ENCODE measurements at regions not wholly inside any gene's neighbourhood (a gene's known extent, or its start where the extent isn't known, plus 50 kb on each side); places are given as distances from the start of the nearest gene placed in this dataset.
"Not testable (repeated sequence)": the region's sequence is repeated elsewhere in the genome, so short reads cannot be mapped to it uniquely, and the experiment has no call there.

DNA sequence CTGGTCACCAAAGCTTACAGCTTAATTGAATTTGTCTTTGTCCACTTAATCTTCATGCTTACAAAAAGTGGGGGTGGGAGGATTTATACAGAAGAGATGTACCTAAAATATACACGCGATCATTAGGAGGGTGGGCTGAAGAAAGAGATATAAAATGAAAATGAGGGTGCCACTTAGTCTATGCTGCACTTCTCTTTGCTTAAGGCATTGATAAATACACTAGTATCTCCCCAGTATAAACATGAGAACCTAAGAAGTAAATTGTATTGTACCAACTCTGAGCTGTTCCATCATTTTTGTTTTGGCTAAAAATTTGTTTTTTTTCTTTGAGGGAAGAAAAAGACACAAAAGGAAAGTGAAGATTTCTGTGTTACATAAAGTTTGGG is 170.8 kb upstream of the ZNF217 start:
- DNase-seq, result no peak

- DNase-seq, result no peak
Measured at GRCh38 chr20:53763707-53764414, 170.2 kb upstream of the ZNF217 start.

DNA sequence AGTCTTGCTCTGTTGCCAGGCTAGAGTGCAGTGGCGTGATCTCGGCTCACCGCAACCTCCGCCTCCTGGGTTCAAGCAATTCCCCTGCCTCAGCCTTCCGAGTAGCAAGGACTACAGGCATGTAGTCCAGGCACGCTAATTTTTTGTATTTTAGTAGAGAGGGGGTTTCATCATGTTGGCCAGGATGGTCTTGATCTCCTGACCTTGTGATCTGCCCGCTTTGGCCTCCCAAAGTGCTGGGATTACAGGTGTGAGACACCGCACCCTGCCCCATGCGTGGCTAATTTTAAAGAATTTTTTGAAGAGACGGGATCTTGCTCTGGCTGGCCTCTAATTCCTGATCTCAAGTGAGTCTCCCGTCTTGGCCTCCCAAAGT is 168.8 kb upstream of the ZNF217 start:
- not testable (repeated sequence) for DNase-seq

DNA sequence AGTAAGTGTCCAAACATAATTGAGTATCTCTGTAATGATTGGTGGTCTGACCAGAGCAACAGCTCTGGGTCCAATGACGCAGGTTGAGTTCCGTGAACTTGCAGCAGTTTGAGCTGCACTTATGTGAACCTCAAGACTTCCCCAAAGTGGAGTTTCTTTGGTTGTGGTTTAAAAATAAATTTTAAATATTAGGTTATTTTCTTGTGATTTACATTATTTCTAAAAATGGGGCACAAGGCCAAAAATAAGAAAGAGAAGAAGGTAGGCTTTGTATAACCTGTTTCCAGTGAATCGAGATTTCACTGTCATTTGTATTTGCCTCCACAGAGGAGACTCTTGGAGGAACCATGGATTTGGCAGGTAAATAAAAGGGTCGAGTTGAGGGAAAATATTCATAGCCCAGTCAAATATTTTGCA is 166.4 kb upstream of the ZNF217 start:
- DNase-seq, result no peak

- no peak for DNase-seq
Measured at GRCh38 chr20:53757472-53757913, 163.9 kb upstream of the ZNF217 start.

GRCh38 chr20:53755733-53756531 is 162.3 kb upstream of the ZNF217 start:
- DNase-seq, result no peak

DNA sequence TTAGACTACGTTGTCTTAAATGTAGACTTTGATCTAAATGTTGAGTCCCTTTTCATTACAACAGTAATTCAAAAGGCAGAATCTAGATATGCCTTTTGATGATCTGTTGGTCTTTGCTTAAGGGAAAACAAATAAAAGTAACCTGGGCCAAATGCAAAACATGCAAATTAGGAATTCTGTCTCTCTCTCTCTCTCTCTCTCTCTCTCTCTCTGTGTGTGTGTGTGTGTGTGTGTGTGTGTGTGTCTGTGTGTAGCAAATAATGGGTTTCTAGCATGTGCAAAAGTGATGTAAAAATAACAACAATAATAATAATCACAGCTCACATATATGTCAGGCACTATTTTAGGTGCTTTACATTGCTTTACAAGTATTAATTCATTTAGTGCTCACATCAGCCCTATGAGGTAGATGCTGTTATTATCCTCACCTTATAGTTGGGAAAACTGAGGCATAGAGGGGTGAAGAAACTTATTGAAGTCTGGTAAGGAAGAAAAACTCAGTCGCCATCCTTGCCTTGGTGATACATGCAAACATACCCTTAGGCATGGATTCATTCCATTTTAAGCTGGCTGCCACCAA is 160.3 kb upstream of the ZNF217 start:
- no peak for DNase-seq

DNA sequence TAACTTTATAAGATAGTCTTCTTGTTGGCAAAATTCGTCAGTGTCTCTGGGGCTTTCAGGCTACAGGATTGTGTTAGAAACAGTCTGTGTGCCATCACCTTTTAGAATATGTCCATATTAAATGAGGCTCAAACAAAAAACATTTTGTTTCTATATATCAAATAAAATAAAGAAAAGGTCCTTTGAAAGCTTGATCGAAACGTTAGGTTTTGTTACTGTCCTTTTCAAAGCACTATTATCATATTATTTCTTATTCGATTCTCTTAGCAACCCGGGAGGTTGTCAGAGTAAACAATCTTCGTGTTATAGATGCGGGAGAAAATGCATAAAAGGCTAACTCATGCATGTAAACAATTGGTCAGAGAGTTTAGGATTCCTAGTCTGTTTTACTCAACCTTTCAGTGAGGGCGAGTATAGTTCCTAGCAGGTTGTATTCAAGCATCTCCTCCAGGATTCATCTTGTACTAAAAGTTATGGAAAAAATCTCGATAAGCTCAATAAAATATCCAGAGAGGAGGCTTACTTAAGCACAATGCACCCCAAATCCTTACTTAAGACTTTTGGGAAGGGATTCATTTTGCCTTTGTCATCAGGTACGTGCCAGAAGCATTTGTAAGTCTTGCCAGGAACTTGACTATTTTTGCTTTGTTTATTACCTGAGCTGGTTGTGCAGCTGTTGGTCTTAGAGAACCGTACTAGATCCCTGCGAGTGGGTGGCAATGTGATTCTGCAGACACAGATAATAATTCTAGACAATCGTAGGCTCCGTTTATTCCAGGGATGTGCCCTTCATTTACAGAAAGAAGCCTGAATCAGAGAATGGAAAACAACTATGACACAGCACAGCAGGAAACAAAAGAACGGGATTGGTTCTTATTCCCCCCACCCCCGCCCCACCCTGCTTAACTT is 159.6 kb upstream of the ZNF217 start:
- DNase-seq, result no peak

DNA sequence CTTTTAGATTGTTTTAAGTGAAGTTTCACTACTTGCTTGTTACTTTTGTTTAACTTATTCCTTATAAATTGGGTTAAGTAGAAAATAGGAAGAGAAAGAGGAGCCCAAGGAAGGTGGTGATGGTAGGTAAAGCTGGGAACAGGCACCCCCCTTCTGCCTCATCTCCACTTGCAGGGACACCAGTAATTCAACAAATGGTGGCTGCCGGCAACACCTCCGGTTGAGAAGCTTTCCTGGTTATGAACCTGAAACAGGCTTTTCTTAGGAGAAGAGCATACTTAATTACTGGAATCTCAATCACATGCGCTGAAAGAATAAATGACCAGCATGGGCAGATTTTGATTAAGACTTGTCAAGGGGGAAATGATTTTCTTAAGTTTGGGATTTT is 158.9 kb upstream of the ZNF217 start:
- no peak for DNase-seq

DNA sequence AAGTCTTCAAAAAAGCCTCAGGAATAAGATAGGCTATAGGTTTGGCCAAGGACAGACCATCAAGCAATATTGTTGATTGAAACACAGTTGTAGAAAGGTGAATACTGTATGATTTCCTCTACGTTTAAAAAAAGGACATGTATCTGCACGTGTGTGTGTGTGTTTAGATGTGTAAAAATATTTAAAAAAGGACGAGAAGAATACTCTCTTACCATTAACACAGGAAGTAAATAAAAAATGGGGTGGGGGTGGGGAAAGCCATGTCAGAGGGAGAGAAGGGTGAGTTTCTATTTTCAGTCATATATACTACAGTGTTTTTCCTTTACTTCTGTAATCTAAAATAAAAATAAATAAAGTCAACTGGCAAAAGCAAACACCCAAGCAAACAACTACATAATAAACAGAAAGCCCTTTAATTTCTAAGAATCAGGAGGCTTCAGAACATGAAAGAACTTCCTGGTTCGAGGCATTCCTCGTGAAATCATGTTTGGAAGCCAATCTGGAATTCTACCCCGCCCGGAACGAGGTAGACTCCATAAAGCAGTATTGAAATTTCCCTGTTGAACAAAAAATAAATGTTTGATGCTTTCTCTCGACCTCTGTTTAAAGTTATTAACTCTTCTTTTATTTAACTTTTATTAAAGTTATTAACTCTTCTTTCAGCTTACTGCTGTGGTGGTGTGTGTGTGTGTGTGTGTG is 158.1 kb upstream of the ZNF217 start:
- DNase-seq, result no peak

DNA sequence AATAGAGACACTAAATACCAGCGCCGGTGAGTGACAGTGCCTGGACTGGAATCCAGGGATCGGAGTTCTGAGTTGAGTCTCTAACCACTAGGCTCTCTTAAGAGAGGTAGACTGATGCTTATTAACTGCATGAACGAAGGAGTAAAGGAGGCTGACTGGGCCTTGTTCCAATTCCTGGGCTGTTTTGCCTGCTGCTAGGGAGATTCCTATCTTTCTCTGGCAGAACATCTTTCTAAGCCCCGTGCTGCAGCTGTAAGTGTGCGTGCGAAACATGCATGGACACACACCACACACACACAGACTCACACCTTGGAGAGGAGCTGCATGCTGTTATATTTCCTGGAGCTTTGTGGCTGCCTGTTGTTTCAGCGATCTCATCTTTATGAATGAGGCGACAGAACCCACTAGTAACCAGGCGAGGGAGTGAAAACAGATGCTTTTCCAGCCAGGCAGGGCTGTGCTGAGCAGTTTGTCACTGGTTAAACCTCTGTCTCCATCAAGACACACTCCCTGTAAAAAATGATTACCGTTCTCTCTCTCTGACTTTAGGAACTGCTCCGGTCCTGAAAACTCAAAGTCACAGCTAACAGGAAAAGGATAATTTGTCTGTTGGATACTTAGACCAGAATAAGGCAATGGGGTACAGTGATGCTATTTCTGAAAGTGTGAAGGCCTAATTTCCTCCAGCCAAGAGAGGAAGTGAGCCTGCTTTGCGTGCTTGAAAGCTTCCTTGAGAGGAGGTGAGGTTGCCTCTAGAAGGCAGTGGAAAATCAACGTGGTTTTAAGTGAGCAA is 157.4 kb upstream of the ZNF217 start:
- DNase-seq, result peak; percentile 80

DNA sequence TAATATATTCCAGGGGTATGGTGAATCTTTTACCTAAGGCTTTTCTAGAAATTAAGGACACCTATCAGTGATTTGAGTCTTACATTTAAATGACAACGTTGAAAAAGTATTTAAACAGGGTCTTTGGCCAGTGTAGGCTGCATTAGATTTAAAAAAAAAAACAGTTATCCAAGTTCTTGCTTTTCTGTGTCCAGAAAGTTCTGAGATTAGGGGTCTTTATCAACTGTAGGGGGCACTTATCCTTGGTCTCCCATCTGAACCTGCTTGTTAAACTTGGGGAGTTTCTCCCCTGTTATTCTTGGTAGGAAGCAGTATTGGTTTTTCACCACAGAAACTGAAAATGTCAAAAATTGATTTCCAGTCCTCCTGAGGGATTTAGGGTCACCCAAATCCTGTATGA is 155.9 kb upstream of the ZNF217 start:
- no peak for DNase-seq

GRCh38 chr20:53748821-53749421 is 155.3 kb upstream of the ZNF217 start:
- DNase-seq, result no peak

GRCh38 chr20:53748176-53748575 is 154.5 kb upstream of the ZNF217 start:
- no peak for DNase-seq

DNA sequence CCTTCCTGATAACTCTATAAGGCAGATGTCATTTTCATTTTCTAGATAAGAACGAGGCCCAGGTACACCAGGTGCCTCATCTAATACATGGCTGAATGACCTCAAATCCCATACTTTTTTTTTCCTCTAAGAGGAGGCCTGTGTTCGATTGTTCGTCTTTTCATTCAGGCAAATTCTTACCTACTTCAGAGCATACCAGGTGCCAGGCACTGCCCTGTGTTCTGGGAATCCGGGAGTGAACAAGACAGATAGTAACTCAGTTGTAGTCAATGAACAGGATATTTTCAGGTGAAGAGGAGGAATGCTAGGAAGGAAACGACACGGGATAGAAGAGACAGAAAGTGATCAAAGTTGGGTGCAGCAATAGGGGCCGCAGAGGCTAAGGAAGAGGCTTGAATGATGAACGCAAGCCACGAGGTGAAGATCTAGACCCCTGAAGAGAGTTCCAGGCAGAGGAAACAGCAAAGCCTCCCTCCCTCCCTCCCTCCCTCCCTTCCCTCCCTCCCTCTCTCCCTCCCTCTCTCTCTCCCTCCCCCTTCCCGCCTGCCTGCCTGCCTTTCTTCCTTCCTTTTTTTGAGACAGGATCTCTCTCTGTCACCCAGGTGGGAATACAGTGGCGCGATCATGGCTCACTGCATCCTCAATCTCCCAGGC is 150.1 kb upstream of the ZNF217 start:
- DNase-seq, result no peak

DNA sequence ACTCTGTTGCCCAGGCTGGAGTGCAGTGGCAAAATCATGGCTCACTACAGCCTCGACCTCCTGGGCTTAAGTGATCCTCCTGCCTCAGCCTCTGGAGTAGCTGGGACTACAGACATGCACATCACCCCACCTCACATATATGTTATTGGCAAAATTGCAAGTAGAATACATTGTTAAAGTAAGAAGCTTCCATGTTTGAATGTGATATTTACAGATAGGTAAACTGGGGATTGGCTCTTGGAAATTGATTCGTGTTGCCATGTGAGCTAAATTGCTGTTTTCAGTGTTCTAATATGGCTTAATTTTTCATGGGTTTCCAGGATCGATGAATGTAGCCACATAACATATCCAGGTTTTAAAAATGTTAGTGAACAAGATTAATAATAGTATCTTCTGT is 149.0 kb upstream of the ZNF217 start:
- DNase-seq, result no peak

DNA sequence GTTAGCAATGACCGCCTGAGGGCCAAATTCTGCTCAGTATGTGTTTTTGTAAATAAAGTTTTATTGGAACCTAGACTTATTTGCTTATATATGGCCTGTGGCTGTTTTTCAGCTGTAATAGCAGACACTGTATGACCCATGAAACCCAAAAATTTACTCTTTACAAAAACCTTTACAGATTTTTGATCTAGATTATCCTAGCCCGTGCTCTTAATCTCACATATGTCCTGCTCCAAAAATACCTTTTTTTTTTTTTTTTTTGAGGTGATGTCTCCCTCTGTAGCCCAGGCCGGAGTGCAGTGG is 148.0 kb upstream of the ZNF217 start:
- DNase-seq, result no peak

- DNase-seq, result no peak
Measured at GRCh38 chr20:53739799-53740785, 146.5 kb upstream of the ZNF217 start.

Measured in activated CD8-positive, alpha-beta memory T cell treated with anti-CD3 and anti-CD28 coated beads for 24 hours (primary cell).